GM19452 (cell line): ENCODE measurements at regions not wholly inside any gene's neighbourhood (a gene's known extent, or its start where the extent isn't known, plus 50 kb on each side); places are given as distances from the start of the nearest gene placed in this dataset.
"Not testable (repeated sequence)": the region's sequence is repeated elsewhere in the genome, so short reads cannot be mapped to it uniquely, and the experiment has no call there.

Source experiments
- ATAC-seq: cut with Tn5 transposase; IDR thresholded peaks from one replicate; pipeline ENCODE4 v1.9.1; 2021; ENCODE audit not compliant: unreplicated experiment

DNA sequence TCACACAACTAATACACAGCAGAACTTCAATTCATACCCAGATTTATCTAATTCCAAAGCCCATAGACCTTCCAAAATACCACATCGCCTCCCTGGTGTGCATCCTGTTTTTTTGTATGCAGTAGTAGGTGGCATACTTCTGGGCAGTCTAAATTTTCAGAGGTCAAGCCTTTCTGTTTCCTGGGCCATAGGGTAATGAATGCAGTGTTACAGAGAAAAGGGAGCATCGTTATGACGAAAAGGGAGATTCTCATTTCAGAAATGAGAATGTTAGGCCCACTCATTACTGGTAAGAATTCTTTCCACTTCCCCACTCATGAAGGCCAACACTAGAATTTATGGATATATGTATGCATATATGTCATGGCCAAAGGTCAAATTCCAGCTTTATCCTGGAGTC lies 267.8 kb upstream of the ASIC2 start:
- ATAC-seq, result no peak

DNA sequence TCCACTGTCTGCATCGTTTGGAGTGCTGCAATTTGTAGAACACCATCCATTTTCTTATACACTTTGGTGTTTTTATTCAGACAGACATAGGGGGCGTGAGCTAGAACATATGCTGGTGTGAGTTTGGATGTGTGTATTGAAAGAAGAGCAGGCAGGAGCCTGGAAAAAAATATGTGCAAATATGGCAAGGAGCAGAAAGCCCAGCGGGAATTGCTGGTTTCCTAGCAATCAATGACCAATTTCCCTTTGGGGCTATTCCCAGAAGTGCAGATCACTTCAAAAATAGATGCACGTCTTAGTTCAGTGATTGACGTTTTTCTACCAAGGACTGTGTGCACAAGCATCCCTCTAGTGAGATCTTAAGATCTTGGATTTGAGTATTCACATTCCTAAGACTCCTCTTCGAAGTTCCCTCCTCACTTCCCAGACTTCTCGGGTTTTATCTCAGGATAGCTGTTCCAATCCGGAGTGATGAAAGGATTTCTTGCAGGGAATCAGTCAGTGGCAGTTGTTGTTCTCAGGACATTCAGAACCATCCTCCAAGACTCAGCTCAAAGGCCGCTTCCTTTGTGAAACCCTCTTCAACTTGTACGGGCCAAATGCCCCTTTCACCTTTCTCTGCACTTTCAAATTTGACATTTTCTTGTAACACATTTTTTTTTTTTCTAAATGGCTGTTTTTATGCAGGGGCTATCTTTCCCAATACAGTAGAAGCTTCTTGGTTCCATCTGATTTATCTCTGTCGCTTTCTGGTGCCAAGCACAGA lies 268.7 kb upstream of the ASIC2 start:
- no peak for ATAC-seq

DNA sequence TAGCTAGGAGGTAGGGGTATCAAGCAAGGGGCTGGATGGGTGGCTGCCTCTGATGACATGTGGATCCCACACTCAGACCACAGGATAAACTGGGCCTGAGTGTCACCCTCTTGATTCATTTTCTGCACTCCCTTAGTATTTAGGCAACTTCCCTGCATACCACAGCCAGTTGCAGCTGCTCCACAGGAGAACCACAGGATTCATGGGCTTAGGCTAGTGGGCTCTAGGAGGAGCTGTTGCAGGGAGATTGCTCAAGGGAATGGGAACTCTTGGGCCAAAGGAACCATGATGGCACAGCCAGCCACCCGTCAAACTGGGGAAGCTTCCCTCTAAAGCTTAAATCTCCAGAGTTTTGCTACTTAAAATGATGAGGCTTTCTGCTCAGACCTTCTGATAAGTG lies 269.7 kb upstream of the ASIC2 start:
- ATAC-seq, result no peak

DNA sequence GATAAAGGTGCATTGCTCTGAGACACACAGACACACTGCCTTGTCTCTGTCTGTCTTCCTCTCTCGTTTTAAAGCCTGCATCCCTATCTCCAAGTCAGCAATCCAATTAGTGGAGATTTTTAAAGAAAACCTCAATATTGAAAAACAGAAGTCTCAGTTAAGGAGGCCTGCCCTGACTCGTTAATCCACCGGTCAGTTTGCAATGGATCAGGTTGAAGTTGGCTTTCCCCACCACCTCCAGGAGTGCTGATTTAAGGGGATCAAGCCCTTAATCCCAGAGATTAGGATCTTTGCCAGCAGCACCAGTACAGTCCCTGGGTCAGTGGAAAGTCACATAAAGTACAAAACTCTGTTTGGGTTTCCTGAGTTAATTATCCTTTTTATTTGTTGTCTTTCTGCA lies 271.1 kb upstream of the ASIC2 start:
- ATAC-seq, result no peak

DNA sequence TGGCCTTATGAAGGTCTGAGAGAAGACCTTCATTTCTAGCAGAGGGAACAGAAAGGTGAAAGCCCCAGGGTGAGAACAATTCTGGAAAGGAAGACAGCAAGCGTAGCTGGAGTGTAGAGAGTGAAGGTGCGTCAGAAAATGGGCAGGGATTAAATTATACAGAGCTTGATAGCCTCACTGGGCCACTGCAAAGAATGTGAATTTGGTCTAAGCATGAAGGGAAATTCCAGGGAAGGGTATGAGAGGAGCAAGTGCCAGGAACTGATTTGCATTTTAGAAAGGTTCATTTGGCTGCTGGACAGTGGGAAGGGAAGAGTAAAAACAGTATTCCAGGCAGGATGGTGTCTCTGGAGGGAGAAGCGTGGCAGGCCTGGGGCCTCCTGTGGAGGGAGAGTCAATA lies 274.1 kb upstream of the ASIC2 start:
- ATAC-seq, result no peak

DNA sequence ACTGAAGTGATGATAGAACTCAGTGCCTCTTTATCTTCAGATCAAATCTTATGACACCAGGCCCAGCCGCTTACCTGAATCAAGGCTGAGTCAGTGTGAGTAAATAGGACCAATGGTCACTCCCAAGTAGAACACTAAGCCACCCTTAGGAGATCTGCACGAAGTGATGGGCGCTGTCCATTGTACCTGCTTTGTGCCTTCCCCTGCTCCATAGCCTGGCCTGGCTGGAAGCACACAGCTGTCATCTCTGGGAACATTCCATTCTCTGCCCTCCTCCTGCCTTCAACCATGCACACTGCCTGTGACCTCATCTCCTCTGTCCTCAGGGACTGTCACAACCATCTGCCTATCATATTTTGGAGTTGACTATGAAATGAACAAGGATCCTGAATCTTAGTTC lies 279.5 kb upstream of the ASIC2 start:
- no peak for ATAC-seq

DNA sequence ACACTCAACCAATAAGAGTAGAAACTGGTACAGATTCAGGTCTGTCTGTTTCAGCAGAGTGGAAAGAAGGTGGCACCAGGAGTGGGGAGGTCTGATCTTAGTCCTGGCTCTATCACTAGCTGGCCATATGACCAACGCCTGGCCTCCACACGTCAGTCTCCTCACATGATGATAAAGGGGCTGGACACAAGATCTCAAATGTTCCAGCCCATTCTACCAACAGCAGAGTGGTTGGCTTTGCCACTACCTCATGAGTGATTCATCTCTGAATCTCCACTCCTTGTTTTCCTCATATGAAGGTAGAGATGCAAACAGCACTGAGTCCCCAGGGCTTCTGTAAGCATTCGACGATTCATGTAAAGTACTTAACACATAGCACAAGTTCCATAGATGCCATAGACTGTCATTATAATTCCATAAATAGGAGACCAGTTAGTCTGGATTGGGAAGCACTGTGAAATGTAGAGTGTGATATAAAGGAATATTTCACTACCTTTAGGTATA lies 281.9 kb upstream of the ASIC2 start:
- no peak for ATAC-seq

DNA sequence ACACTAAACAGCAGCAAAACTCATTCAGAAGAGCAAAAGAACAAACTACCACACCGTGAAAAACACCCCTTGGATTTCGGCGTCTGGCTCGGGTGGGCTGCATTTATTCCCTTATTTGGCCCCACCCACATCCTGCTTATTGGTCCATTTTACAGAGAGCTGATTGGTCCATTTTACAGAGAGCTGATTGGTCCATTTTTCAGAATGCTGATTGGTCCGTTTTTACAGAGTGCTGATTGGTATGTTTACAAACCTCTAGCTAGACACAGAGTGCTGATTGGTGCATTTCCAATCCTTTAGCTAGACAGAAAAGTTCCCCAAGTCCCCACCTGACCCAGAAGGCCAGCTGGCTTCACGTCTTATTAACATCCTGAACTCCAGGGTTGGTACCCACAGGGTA lies 286.6 kb upstream of the ASIC2 start:
- ATAC-seq, result not testable (repeated sequence)

DNA sequence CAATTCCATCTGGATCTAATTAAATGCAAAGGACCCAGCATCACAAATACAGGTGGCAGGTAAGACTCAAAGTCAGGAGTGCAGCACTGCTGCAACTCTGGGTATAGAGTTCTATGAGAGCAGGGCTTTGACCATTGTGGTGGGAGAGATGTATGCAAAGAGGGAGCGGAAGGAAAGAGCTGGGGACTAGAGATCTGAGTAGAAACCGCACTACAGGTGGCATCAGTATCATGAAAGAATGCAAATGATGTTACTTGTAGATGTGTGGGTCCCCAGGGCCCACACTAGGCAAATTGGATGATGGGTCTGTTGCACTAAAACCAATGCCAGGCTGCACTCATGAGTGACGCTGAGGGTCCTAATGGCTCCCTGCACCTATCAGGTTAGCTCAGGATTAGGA lies 287.1 kb upstream of the ASIC2 start:
- no peak for ATAC-seq

DNA sequence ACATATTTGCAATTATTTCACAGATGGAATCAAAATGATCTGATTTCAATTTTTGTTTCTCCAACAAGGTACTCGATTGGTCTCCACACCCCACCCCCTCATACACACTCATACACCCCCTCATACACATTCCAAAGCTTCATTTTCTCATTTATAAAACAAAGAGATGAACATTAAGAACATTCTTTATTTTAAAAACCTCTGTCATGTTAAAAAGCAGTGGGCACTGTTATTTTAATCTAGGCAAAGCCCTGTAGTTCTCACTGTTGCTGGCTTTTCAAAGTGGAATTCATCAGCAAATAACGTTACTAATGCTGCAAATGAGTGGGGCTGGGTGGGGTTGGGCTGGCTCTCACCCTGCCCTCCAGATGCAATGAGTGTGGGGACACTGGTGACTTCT lies 289.6 kb upstream of the ASIC2 start:
- ATAC-seq, result no peak

DNA sequence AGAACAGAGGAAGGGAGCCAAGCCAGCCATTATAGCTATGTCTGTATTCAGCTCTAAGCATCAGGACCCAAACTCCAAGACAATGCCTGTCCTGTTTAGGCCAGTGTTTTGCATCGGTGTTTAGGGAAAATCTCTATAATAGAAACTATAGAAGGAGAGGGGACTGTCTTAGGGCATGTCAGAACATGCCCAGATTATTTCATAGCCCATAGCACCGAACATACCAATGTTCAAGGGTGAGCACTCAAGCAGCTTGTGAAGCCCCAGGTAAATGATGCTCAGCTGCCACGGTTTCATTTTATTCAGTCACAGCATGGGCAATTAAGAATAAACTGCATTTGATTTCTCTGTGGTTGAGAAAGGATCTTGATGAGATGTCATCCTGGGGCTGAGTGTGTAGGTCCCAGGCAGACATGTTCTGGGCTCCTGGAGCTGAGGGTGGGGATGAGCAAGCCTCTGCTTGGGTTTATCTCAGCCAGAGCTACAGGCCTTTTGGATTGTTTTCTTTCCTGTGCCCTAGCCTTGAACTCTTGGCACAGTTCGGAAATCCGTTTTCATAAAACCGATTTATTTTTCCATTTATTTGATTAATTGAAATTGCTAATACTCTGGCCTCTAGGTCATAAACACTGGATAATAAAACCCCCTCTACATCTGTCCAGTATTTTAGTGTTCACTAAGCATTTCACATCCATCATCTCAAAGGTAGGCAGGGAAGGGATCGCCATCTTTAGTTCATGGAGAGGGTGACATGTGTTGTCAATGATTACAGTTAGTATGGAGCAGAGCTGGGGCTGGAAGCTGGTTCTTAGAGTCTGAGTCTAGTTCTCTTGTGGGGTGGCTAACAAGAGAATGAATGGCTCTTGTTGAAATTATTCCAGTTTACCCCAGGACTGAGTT lies 290.7 kb upstream of the ASIC2 start:
- ATAC-seq, result no peak

DNA sequence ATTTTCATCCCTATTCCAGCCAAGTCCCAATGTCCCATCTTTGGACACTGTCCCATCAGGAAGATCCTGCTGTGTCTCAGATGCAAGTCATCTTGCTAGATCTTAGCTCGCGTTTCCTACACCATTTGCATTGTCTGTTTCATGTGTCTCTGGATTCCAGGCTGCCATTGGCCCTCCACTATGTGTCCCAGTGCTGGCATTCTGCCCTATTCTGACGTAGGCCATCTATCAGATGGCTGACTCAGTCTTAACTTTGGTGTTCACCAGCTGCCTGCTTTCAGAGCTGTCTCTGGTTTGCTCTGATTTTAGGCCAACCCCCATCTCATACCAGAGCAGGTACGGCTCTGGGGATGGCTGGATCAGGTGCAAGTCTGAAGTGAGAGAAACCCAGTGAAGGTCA lies 300.9 kb upstream of the ASIC2 start:
- no peak for ATAC-seq

DNA sequence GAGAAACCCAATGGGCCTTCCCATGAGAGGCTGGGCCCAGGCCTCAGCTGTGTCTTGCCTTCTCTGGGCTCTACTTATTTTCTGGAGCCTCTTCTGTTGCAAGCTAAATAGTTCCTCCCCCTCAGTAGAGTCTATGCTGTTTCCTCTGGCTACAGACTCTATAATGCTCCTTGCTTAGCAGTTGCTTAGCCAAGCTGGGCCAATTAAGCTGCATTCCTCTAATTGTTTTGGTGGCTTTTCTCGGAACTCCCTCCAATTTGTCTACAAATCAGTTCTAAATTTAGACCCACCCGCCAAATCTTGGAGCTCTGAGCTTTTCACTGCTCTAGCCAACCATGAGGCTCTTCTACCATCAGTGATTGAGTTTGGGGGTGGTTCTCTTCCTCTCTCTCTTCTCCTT lies 302.7 kb upstream of the ASIC2 start:
- ATAC-seq, result no peak

DNA sequence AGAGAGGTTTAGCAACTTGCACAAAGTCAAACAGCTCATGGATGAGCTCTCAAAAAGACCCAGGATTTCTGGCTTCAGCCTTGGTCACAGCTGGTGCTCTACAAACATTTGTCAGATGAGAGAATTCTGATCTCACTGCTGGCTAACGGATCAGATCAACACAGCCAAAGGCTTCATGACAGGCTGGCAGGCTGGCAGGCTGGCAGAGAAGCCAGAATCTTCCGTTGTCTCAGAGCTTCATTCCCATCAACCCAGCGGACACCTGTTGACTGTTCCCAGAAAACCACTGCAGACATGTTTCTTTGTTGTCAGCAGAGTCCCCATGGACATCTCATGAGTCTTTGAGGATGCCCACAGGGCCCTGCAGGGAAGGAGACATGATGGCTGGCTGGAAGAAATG lies 303.8 kb upstream of the ASIC2 start:
- ATAC-seq, result no peak

DNA sequence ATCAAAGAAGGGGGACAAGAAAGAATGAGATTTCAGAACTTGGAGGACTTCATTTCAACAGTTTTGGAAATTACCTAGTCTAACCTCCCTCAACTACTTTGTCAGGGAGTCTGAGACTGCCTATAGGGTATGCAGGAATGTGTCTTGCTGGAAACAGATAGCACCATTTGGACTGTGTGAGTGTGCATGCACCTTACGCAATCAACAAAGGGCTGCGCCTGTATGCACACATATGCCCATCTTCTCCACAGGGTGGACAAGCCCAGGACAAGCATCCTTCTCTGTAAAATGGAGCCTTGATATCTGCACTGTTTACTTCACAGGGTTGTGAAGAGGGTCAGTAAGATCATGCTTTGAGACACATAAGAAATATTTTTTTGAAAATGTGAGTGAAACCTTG lies 305.7 kb upstream of the ASIC2 start:
- ATAC-seq, result no peak

DNA sequence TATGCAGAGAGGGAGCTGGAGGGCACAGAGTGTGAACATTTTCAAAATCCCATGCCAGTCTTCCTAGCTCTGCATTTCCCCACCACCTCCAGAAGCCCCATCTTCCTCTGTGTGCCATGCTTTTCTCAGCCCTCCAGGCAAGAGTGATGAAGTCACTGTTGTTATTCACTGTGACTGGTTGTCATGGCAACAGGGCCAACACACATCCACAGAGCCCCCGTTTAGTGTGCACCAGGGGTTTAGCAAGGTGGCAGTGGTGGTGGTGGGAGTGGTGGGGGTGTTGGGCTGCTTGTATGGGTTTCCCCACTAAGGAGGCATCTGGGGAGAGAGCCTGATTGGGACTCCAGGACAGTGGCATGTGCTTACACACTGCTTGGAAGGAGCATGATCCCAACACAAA lies 309.9 kb upstream of the ASIC2 start:
- ATAC-seq, result no peak

DNA sequence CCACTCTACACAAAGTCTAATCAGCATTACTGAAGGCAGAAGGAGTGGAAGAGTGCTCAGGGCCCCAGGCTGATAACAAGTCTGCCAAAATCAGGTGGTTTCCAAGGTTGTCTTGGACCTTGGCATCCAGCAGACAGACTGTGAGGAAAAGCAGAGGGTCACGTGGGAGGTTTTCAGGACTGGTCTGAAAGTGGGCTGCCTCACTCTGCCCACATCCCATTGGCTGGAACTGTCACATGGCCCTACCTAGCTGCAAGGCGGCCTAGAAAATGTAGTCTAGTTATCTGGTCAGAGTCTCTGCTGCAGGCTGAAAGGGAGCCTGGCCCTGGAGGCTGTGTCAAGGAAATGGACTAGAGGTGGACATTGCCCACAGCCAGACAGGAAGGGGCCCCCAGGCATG lies 310.7 kb upstream of the ASIC2 start:
- ATAC-seq, result no peak

DNA sequence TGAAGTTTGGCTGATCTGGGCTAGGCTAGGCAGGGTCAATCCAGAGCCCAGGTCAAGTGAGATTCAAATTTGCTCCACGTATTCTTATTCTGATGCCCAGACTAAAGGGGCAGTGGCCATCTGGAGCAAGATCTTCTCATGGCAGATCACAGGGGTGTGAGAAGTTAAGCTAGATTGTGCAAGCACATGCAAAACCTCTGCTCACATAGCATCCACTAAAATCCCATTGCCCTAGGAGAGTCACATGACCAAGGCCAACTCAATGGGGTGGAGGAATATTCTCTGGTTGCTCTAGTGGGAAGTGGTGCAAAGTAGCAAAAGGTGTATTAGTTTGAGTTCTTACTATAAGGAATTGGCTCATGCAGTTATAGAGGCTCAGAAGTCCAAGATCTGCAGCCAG lies 318.4 kb upstream of the ASIC2 start:
- no peak for ATAC-seq

DNA sequence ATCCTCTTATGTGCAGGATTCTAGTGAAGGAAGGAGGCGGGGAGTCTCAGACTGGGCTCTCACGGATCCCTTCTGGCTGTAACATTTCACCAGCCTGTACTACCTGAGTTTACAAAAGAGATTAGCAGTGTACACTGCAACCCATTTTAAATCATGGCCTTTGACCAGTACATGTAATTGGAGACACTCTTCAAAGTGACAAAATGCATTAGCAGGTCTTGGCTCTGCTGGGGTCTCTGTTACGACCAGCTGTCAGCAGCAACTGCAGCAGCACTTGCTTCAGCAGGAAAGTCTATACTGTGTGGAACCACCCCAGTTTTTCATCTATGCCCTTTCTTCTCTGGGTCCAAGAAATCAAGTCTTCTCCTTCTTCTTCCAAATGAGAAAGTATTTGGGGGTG lies 322.8 kb upstream of the ASIC2 start:
- no peak for ATAC-seq

DNA sequence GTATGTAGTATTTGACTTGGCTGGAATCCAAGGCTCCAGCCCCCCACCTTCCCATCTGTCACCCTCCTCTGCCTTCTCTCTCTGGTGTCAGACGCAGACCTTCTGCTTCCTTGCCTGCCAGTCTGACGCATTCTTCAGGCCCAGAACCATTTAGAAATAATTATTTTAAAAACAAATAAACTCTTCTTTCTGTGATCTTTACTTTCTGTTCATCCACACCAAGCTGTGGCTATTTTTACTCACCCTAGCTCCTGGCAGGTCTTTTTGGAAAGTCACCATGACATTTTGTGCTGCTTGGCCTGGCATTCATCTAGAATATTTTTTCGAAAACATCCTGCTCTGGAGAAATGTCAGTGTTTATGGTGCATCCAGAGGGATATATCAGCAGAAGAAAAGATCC lies 330.7 kb upstream of the ASIC2 start:
- ATAC-seq, result no peak

DNA sequence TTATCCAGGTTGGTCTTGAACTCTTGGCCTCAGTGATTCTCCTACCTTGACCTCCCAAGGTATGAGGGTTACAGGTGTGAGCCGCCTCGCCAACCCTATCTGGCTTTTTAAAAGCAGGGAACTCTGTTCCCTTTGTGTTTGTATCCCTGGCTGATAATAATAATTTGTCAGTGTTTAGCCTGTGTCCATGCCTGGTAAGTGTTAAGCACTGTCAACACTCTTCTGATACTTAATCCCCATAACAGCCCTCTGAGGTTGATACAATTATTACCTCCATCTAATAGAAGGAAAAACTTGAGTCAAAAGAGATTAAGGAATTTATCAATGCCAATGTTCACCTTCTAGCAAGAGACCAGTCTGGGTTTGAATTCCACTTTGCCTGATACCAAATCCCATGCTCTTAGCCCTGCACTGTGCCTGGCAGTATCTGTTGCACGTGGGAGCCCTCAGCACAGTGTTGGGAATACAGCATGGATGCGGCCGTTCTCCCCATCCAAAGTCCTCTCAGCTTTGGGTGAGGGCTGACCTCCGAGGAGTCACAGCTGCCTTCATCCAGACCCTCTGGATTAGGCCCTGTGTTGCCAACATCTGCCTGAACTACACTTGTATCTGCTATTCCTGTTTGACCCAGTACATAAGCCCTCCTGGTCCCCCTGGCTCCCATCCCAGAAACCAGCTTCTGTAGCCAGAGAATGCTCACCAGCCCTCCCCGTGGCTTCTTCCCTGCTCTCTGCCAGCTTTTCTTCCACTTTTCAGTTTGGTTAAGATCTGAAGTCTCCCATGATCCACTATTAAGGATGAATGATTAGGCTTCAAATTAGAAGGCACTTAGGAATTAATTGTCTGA lies 335.6 kb upstream of the ASIC2 start:
- no peak for ATAC-seq
